ENCODE measurements at regions not wholly inside any gene's neighbourhood (a gene's known extent, or its start where the extent isn't known, plus 50 kb on each side); places are given as distances from the start of the nearest gene placed in this dataset.

DNA sequence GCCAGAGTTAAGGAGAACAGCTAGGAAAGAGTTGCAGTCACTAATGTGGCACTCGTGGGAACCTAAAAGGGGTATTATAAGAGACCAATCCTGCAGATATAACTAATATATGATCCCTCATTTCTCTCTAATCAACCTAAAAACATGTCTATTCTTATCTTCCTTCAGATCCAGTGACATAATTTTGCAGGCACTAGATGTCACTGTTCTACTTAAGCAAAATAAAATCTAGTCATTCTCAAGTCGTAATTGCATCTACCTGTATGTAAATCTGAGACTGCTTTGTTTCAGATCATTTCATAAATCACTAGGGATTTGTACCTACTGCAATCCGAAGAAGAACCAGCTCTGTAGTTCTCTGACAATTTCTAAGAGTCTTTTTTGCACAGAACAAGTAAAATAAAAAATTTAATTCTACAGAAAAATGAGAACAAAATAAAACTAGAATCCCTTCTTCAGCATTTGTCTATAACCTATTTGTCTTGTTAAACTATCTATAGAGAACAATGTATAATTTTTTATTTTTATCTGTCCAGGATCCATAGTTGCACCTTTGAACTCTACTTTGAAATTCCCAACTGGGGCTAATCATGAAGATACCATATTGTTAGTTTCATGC lies 56.5 kb upstream of the ERBB4 start:
- WGBS: 55% methylated on average over 3 of the region's 3 CpGs
- H3K27me3 ChIP-seq: no peaks in the 10 kb centered on the region
- H3K4me3 ChIP-seq: no peak overlapping the region
- no peaks in the 10 kb centered on the region for H3K36me3 ChIP-seq
- intact Hi-C loops (cut with DNase I): no loop called here
- H3K4me1 ChIP-seq: no peaks in the 10 kb centered on the region
- TF ChIP-seq, protein P1, sequence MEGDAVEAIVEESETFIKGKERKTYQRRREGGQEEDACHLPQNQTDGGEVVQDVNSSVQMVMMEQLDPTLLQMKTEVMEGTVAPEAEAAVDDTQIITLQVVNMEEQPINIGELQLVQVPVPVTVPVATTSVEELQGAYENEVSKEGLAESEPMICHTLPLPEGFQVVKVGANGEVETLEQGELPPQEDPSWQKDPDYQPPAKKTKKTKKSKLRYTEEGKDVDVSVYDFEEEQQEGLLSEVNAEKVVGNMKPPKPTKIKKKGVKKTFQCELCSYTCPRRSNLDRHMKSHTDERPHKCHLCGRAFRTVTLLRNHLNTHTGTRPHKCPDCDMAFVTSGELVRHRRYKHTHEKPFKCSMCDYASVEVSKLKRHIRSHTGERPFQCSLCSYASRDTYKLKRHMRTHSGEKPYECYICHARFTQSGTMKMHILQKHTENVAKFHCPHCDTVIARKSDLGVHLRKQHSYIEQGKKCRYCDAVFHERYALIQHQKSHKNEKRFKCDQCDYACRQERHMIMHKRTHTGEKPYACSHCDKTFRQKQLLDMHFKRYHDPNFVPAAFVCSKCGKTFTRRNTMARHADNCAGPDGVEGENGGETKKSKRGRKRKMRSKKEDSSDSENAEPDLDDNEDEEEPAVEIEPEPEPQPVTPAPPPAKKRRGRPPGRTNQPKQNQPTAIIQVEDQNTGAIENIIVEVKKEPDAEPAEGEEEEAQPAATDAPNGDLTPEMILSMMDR (IDR thresholded peaks at IDR 0.05): no peak
- no peak for TF ChIP-seq POLR2A (IDR thresholded peaks at IDR 0.05; ENCODE audit: low read depth)
- H3K9me3 ChIP-seq: no peaks in the 10 kb centered on the region
- DNase-seq (ENCODE audit: extremely low spot score): no peak
- no peak overlapping the region for H3K27ac ChIP-seq (replicated peaks in 1 of 4)

DNA sequence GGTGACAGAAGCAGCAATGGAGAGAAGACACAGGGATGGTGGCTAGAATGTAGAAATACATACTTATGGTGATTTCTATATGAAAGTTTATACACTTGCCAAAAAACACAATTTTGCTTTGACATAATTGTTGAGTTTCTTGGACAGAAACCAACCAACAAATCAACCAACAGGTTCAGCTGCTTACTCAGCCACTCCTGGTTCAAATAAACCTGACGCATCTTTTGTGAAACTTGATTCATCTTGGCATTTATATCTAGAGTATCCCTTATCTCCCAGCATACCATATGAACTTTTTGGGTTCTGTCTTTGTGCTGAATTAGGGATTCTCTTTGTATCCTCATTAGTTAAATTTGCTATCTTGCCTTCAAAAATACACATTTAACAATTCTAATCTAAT lies 54.1 kb upstream of the ERBB4 start:
- 52% methylated on average over 1 of the region's 1 CpG for WGBS
- Histone ChIP-seq H3K36me3 (no peaks in the 10 kb centered on the region), H3K27me3 (no peaks in the 10 kb centered on the region), H3K4me1 (no peaks in the 10 kb centered on the region), H3K27ac (replicated peaks in 1 of 4) (no peak overlapping the region), H3K9me3 (no peaks in the 10 kb centered on the region), H3K4me3 (no peak overlapping the region)
- no peak for TF ChIP-seq EP300 (IDR thresholded peaks at IDR 0.05)
- TF ChIP-seq, protein P1 (IDR thresholded peaks at IDR 0.05): no peak
- intact Hi-C loops (cut with DNase I): no loop called here
- DNase-seq (ENCODE audit: extremely low spot score): no peak

Small RNA genes lying in the stretch of these regions (small RNA-seq; reads per million reads assigned to genes)
- gene MIR4776-1: 0 reads per million in 3 donors
